ENCODE measurements at regions not wholly inside any gene's neighbourhood (a gene's known extent, or its start where the extent isn't known, plus 50 kb on each side); places are given as distances from the start of the nearest gene placed in this dataset.

- TF ChIP-seq EZH2phosphoT487 (IDR thresholded peaks at IDR 0.05; ENCODE audit: low read length) (no peak), EZH2 (optimal IDR thresholded peaks at IDR 0.05; ENCODE audit: low read depth, low read length) (no peak), CTCF (IDR thresholded peaks at IDR 0.05; ENCODE audit: low read length) (no peak)
- H3K36me3 ChIP-seq (replicated peaks; ENCODE audit: insufficient read depth, low read length), result no peaks in the 10 kb centered on the region
- no peaks in the 10 kb centered on the region for H3K9me3 ChIP-seq (replicated peaks; ENCODE audit: insufficient read depth, low read length)
- no peak overlapping the region for H3K9ac ChIP-seq (ENCODE audit: low read length)
- no peaks in the 10 kb centered on the region for H3K9me2 ChIP-seq (replicated peaks; ENCODE audit: insufficient read depth, low read length)
- H4K20me1 ChIP-seq (ENCODE audit: insufficient read depth, low read length), result no peaks in the 10 kb centered on the region
- H3K27me3 ChIP-seq (replicated peaks; ENCODE audit: insufficient read depth, low read length), result no peaks in the 10 kb centered on the region
- no peaks in the 10 kb centered on the region for H3F3A ChIP-seq (ENCODE audit: insufficient read depth, low read length)
- no peak overlapping the region for H3K4me3 ChIP-seq (ENCODE audit: low read length)
- H3K27ac ChIP-seq (ENCODE audit: low read length), result no peak overlapping the region
- H3K79me2 ChIP-seq (ENCODE audit: low read length), result no peaks in the 10 kb centered on the region
- H2AFZ ChIP-seq (ENCODE audit: low read length), result no peak overlapping the region
- H3K4me2 ChIP-seq (ENCODE audit: low read depth, low read length), result no peak overlapping the region
- DNase-seq, result no peak
- peaks cover 12% of the 10 kb centered on the region for H3K4me1 ChIP-seq (ENCODE audit: low read length)
Observed at GRCh38 chr7:79610748-79611304, 157.4 kb upstream of the MAGI2 start.

- H4K20me1 ChIP-seq (ENCODE audit: insufficient read depth, low read length), result no peaks in the 10 kb centered on the region
- H3K4me1 ChIP-seq (ENCODE audit: low read length), result peaks cover 13% of the 10 kb centered on the region
- no peaks in the 10 kb centered on the region for H3K79me2 ChIP-seq (ENCODE audit: low read length)
- DNase-seq, result no peak
- no peak overlapping the region for H3K4me2 ChIP-seq (ENCODE audit: low read depth, low read length)
- H3K9me2 ChIP-seq (replicated peaks; ENCODE audit: insufficient read depth, low read length), result no peaks in the 10 kb centered on the region
- no peaks in the 10 kb centered on the region for H3K27me3 ChIP-seq (replicated peaks; ENCODE audit: insufficient read depth, low read length)
- TF ChIP-seq EZH2 (optimal IDR thresholded peaks at IDR 0.05; ENCODE audit: low read depth, low read length) (no peak), EZH2phosphoT487 (IDR thresholded peaks at IDR 0.05; ENCODE audit: low read length) (no peak), CTCF (IDR thresholded peaks at IDR 0.05; ENCODE audit: low read length) (no peak)
- no peaks in the 10 kb centered on the region for H3K36me3 ChIP-seq (replicated peaks; ENCODE audit: insufficient read depth, low read length)
- H2AFZ ChIP-seq (ENCODE audit: low read length), result no peak overlapping the region
- no peak overlapping the region for H3K4me3 ChIP-seq (ENCODE audit: low read length)
- no peak overlapping the region for H3K27ac ChIP-seq (ENCODE audit: low read length)
- no peak overlapping the region for H3K9ac ChIP-seq (ENCODE audit: low read length)
- H3K9me3 ChIP-seq (replicated peaks; ENCODE audit: insufficient read depth, low read length), result no peaks in the 10 kb centered on the region
- H3F3A ChIP-seq (ENCODE audit: insufficient read depth, low read length), result no peaks in the 10 kb centered on the region
Observed at GRCh38 chr7:79610313-79610712, 156.8 kb upstream of the MAGI2 start.

- H3K9me3 ChIP-seq (replicated peaks; ENCODE audit: insufficient read depth, low read length), result no peaks in the 10 kb centered on the region
- no peaks in the 10 kb centered on the region for H3K9me2 ChIP-seq (replicated peaks; ENCODE audit: insufficient read depth, low read length)
- no peak overlapping the region for H3K4me3 ChIP-seq (ENCODE audit: low read length)
- no peaks in the 10 kb centered on the region for H4K20me1 ChIP-seq (ENCODE audit: insufficient read depth, low read length)
- no peak for DNase-seq
- no peaks in the 10 kb centered on the region for H3F3A ChIP-seq (ENCODE audit: insufficient read depth, low read length)
- H3K4me2 ChIP-seq (ENCODE audit: low read depth, low read length), result no peak overlapping the region
- TF ChIP-seq CTCF (IDR thresholded peaks at IDR 0.05; ENCODE audit: low read length) (no peak), EZH2phosphoT487 (IDR thresholded peaks at IDR 0.05; ENCODE audit: low read length) (no peak), EZH2 (optimal IDR thresholded peaks at IDR 0.05; ENCODE audit: low read depth, low read length) (no peak)
- H2AFZ ChIP-seq (ENCODE audit: low read length), result no peak overlapping the region
- no peaks in the 10 kb centered on the region for H3K36me3 ChIP-seq (replicated peaks; ENCODE audit: insufficient read depth, low read length)
- H3K9ac ChIP-seq (ENCODE audit: low read length), result no peak overlapping the region
- H3K4me1 ChIP-seq (ENCODE audit: low read length), result peaks cover 20% of the 10 kb centered on the region
- no peaks in the 10 kb centered on the region for H3K79me2 ChIP-seq (ENCODE audit: low read length)
- H3K27ac ChIP-seq (ENCODE audit: low read length), result no peak overlapping the region
- no peaks in the 10 kb centered on the region for H3K27me3 ChIP-seq (replicated peaks; ENCODE audit: insufficient read depth, low read length)
Observed at GRCh38 chr7:79608005-79608404, 154.5 kb upstream of the MAGI2 start.
